Motor neuron (in vitro differentiated cells): ENCODE measurements at regions not wholly inside any gene's neighbourhood (a gene's known extent, or its start where the extent isn't known, plus 50 kb on each side); places are given as distances from the start of the nearest gene placed in this dataset.

Experiments
- ATAC-seq, 8 experiments: fragments of 200-7000 bp; cut with Tn5 transposase; replicated peaks in 6 of 8; 2 replicates each; pipeline ENCODE4 v1.8.0; 2021; ENCODE audit warnings: mild to moderate bottlenecking in 8 of 8, moderate library complexity in 8 of 8
- H3K27ac ChIP-seq, 2 donors: fragments of 250-450 bp; sonication (Bioruptor Pico); 2 replicates each; pipeline ENCODE4 v1.9.0; 2021; ENCODE audit warnings: antibody characterized with exemption in 2 of 2, mild to moderate bottlenecking in 2 of 2, moderate library complexity in 1 of 2
- H3K4me1 ChIP-seq, 2 donors: fragments of 250-450 bp; sonication (Bioruptor Pico); replicated peaks in 1 of 2; 2 replicates each; pipeline ENCODE4 v1.6.1; 2021; ENCODE audit warnings: antibody characterized with exemption in 2 of 2, mild to moderate bottlenecking in 2 of 2, moderate library complexity in 1 of 2
- H3K4me3 ChIP-seq, 5 donors: fragments of 250-450 bp; sonication (Bioruptor Pico); 2 replicates each; pipeline ENCODE4 v1.9.0; 2021; ENCODE audit warnings: antibody characterized with exemption in 5 of 5, mild to moderate bottlenecking in 5 of 5, moderate library complexity in 4 of 5
- WGBS, 10 experiments: fragments of 450-650 bp; shearing (Covaris generic); methylation state at CpG; one replicate each; pipeline ENCODE4 v1.0.0; 2022; 5-methylcytosine and 5-hydroxymethylcytosine counted together
- in situ Hi-C, 9 experiments: fragments of 400-800 bp; cut with MboI; loops; one replicate each; pipeline ENCODE4 v1.15.0; 2021; ENCODE audit warnings: low sequenced_read_pairs in 9 of 9, low pct_unique_long_range_greater_than_20kb in 2 of 9; ENCODE audit not compliant: unreplicated experiment in 9 of 9

DNA sequence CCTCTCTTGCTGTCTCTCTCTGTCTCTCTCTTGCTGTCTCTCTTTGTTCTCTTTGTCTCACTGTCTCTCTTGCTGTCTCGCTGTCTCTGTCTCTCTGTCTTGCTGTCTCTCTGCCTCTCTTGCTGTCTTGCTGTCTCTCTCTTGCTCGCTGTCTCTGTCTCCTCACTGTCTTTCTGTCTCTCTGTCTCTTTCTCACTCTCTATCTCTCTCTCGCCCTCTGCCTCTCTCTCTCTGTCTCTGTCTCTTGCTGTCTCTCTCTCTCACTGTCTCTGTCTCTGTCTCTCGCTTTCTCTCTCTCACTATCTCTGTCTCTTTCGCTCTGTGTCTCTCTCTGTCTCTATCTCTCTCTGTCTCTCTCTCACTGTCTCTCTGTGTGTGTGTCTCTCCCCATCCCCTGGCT, 92.9 kb upstream of the MC3R start:
- Histone ChIP-seq H3K27ac (no peak overlapping the region), H3K4me1 (no peaks in the 10 kb centered on the region), H3K4me3 (no peak overlapping the region)
- in situ Hi-C loops, result loop anchor here in 2 of 9 experiments (25.0 kb wide), 2 partner anchors 1468 to 1493 kb away; no protein-coding TSS in a partner anchor
- WGBS, 10 experiments, result 0 to 81% (median 42%) methylated on average over 2 to 5 of the region's 5 CpGs
- ATAC-seq, result no peak

GRCh38 chr20:56157530-56158203, 90.9 kb upstream of the MC3R start:
- Histone ChIP-seq H3K27ac (no peak overlapping the region), H3K4me1 (no peaks in the 10 kb centered on the region), H3K4me3 (no peak overlapping the region)
- 23 to 90% (median 64%) methylated on average over 5 to 11 of the region's 12 CpGs for WGBS, 10 experiments
- in situ Hi-C loops, result loop anchor here in 2 of 9 experiments (25.0 kb wide), 2 partner anchors 1470 to 1495 kb away; no protein-coding TSS in a partner anchor
- no peak for ATAC-seq

DNA sequence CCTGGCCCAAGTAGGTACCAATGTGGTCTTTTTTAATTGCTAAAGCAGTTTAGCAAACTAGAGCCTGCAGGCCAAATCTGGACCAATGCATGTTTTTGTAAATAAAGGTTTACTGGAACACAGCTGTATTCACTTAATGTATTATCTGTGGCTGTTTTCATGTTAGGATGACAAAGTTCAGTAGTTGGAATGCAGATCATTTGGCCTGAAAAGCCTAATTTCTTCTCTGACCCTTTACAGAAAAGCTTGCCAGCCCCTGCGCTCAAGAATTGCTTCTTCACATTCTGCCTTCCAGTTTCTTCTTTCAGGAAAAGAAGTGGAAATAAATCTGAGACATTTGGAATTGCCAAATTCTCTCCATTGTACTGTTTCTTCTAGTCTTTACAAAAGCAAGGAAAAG, 90.0 kb upstream of the MC3R start:
- Histone ChIP-seq H3K4me3 (no peak overlapping the region), H3K27ac (no peak overlapping the region), H3K4me1 (no peaks in the 10 kb centered on the region)
- in situ Hi-C loops, result loop anchor here in 2 of 9 experiments (25.0 kb wide), 2 partner anchors 1471 to 1496 kb away; no protein-coding TSS in a partner anchor
- 0 to 100% (median 56%) methylated on average over 1 of the region's 1 CpG; no CpG with 5 or more reads in 2 of the 10 experiments for WGBS, 10 experiments
- ATAC-seq, result no peak

- peak in 3 of 8 experiments; percentile 33 to 46 (median 43) for ATAC-seq
- no peak overlapping the region for H3K4me3 ChIP-seq
- WGBS, 10 experiments, result 0 to 59% (median 41%) methylated on average over 1 to 5 of the region's 6 CpGs; no CpG with 5 or more reads in 2 of the 10 experiments
- in situ Hi-C loops, result loop anchor here in 2 of 9 experiments (25.0 kb wide), 2 partner anchors 1474 to 1499 kb away; no protein-coding TSS in a partner anchor
- H3K27ac ChIP-seq, result no peak overlapping the region
- no peaks in the 10 kb centered on the region for H3K4me1 ChIP-seq
These were observed 87.6 kb upstream of the MC3R start for GRCh38 chr20:56160956-56161355.

GRCh38 chr20:56163806-56164205, 84.7 kb upstream of the MC3R start:
- H3K27ac ChIP-seq, result no peak overlapping the region
- in situ Hi-C loops, result loop anchor here in 2 of 9 experiments (25.0 kb wide), 2 partner anchors 1477 to 1502 kb away; no protein-coding TSS in a partner anchor
- 0 to 96% (median 65%) methylated on average over 2 to 5 of the region's 6 CpGs; no CpG with 5 or more reads in 3 of the 10 experiments for WGBS, 10 experiments
- H3K4me1 ChIP-seq, result no peaks in the 10 kb centered on the region
- peak in 1 of 8 experiments; percentile 28 for ATAC-seq
- H3K4me3 ChIP-seq, result no peak overlapping the region

DNA sequence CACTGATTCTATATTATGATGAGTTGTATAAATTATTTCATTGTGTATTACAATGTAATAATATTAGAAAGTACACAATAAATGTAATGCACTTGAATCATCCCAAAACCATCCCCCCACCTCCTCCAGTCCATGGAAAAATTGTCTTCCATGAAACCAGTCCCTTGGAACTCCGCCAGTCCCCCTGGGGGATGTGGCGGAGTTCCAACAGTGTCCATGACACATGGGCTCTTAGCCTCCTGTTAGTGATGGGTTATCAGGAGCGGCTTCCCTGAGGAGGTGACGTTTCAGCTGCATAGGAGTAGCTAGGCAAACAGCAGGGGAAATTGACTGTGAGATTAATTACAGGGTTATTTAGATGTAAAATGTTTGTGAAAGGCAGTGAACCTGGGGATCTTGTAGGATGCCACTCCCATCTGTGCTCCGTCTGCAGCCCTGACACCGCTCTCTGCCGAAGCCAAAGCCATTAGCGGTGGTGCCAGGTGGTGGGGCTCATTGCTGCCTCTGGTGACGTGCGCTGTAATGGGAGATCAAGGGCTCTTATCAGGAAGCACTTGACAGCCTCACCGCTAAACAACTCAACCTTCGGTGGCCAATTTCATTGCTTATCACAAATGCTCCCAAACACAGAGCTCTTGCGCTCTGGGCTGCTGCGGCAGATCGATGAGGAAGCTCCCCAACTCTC, 81.6 kb upstream of the MC3R start:
- WGBS, 10 experiments, result 8 to 93% (median 67%) methylated on average over 1 to 13 of the region's 15 CpGs; no CpG with 5 or more reads in 4 of the 10 experiments

GRCh38 chr20:56171087-56172012, 77.2 kb upstream of the MC3R start:
- Histone ChIP-seq H3K27ac (no peak overlapping the region), H3K4me1 (no peaks in the 10 kb centered on the region), H3K4me3 (no peak overlapping the region)
- in situ Hi-C loops, result loop anchor here in 2 of 9 experiments (25.0 kb wide), 2 partner anchors 1484 to 1509 kb away; no protein-coding TSS in a partner anchor
- ATAC-seq, result peak in 5 of 8 experiments; percentile 48 to 76 (median 70)
- 0 to 100% (median 11%) methylated on average over 1 to 5 of the region's 6 CpGs for WGBS, 10 experiments

More for the DNA sequence above, 81.6 kb upstream of the MC3R start:
- H3K27ac ChIP-seq, result no peak overlapping the region
- no peak for ATAC-seq
- in situ Hi-C loops, result loop anchor here in 2 of 9 experiments (25.0 kb wide), 2 partner anchors 1480 to 1505 kb away; no protein-coding TSS in a partner anchor
- no peaks in the 10 kb centered on the region for H3K4me1 ChIP-seq
- no peak overlapping the region for H3K4me3 ChIP-seq

GRCh38 chr20:56173438-56173837, 75.1 kb upstream of the MC3R start:
- WGBS, 10 experiments, result 0 to 100% (median 59%) methylated on average over 1 to 5 of the region's 5 CpGs
- ATAC-seq, result no peak
- Histone ChIP-seq H3K4me3 (no peak overlapping the region), H3K27ac (no peak overlapping the region), H3K4me1 (no peaks in the 10 kb centered on the region)
- in situ Hi-C loops, result loop anchor here in 2 of 9 experiments (25.0 kb wide), 2 partner anchors 1486 to 1511 kb away; no protein-coding TSS in a partner anchor

GRCh38 chr20:56174416-56174815, 74.1 kb upstream of the MC3R start:
- H3K27ac ChIP-seq, result no peak overlapping the region
- no peak overlapping the region for H3K4me3 ChIP-seq
- in situ Hi-C loops, result loop anchor here in 2 of 9 experiments (25.0 kb wide), 2 partner anchors 1487 to 1512 kb away; no protein-coding TSS in a partner anchor
- no peaks in the 10 kb centered on the region for H3K4me1 ChIP-seq
- 0 to 83% (median 44%) methylated on average over 1 to 3 of the region's 3 CpGs; no CpG with 5 or more reads in 5 of the 10 experiments for WGBS, 10 experiments
- ATAC-seq, result no peak

- in situ Hi-C loops, result loop anchor here in 2 of 9 experiments (25.0 kb wide), 1 partner anchor 1514 kb away; no protein-coding TSS in a partner anchor
- Histone ChIP-seq H3K4me3 (no peak overlapping the region), H3K4me1 (no peaks in the 10 kb centered on the region), H3K27ac (no peak overlapping the region)
- no peak for ATAC-seq
- WGBS, 10 experiments, result 0 to 81% (median 60%) methylated on average over 2 to 3 of the region's 3 CpGs; no CpG with 5 or more reads in 1 of the 10 experiments
These were observed 72.6 kb upstream of the MC3R start for GRCh38 chr20:56175884-56176283.

DNA sequence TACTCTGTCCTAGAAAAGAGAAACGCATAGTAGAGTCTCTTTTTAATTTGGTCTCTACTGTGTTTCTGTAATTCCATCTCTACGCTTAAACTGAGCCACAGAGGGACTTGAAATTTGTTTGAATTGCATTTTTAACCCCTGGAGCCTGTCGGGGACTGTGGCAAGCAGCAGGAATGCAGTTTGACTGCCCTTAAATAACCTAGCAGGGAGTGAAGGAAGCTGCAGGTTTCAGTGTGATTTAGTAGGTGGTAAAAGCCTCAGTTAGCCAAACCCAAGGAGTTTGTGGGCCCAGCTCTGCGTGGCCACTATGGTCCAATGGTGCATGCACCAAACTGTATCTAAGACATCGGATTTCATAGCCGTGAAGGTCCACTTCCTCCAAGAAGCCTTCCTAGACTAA, 70.3 kb upstream of the MC3R start:
- WGBS, 10 experiments, result 0 to 89% (median 50%) methylated on average over 1 to 6 of the region's 6 CpGs
- no peak for ATAC-seq
- Histone ChIP-seq H3K4me1 (no peaks in the 10 kb centered on the region), H3K4me3 (no peak overlapping the region), H3K27ac (no peak overlapping the region)
- in situ Hi-C loops, result loop anchor here in 2 of 9 experiments (25.0 kb wide), 1 partner anchor 1516 kb away; no protein-coding TSS in a partner anchor

DNA sequence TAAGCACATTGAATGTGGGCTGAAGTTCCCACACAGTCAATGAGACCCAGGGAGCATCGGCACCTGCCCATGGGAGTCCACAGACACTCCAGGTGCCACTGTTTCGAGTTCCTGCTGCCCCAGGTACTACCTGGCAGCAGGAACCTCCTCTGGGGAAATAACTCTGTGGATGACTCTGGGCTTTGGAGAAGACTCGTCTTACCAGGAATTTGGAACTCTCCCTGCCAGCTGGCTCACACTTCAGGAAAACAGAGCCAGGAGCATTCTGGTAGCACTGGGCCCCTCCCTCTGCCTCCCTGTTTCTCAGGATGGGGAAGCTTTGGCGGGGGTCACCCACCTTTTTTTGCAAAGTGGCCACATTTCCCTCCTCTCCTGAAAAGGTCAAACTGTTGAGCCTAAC, 69.5 kb upstream of the MC3R start:
- no peaks in the 10 kb centered on the region for H3K4me1 ChIP-seq
- no peak for ATAC-seq
- H3K4me3 ChIP-seq, result no peak overlapping the region
- in situ Hi-C loops, result loop anchor here in 2 of 9 experiments (25.0 kb wide), 1 partner anchor 1517 kb away; no protein-coding TSS in a partner anchor
- H3K27ac ChIP-seq, result no peak overlapping the region
- 0 to 100% (median 47%) methylated on average over 1 to 3 of the region's 4 CpGs; no CpG with 5 or more reads in 2 of the 10 experiments for WGBS, 10 experiments
